ENCODE measurements at regions not wholly inside any gene's neighbourhood (a gene's known extent, or its start where the extent isn't known, plus 50 kb on each side); places are given as distances from the start of the nearest gene placed in this dataset.

- no peaks in the 10 kb centered on the region for H3K27me3 ChIP-seq
- DNase-seq (ENCODE audit: low spot score) = no peak
- H3K9me3 ChIP-seq = no peaks in the 10 kb centered on the region
- no peak overlapping the region for H3K27ac ChIP-seq
- H3K36me3 ChIP-seq = no peaks in the 10 kb centered on the region
- TF ChIP-seq CTCF (IDR thresholded peaks at IDR 0.05) = no peak
- no peaks in the 10 kb centered on the region for H3K4me1 ChIP-seq
- no peak overlapping the region for H3K4me3 ChIP-seq
These were observed 280.4 kb downstream of the AEBP2 start for GRCh38 chr12:19719672-19720071.

- no peaks in the 10 kb centered on the region for H3K4me1 ChIP-seq
- DNase-seq (ENCODE audit: low spot score) = no peak
- TF ChIP-seq CTCF (IDR thresholded peaks at IDR 0.05) = no peak
- H3K27ac ChIP-seq = no peak overlapping the region
- no peaks in the 10 kb centered on the region for H3K9me3 ChIP-seq
- no peaks in the 10 kb centered on the region for H3K36me3 ChIP-seq
- no peaks in the 10 kb centered on the region for H3K27me3 ChIP-seq
- H3K4me3 ChIP-seq = no peak overlapping the region
These were observed 286.8 kb downstream of the AEBP2 start for GRCh38 chr12:19726122-19726521.

GRCh38 chr12:19726592-19726991 is 287.3 kb downstream of the AEBP2 start:
- Histone ChIP-seq H3K27ac (no peak overlapping the region), H3K36me3 (no peaks in the 10 kb centered on the region), H3K4me3 (no peak overlapping the region), H3K4me1 (no peaks in the 10 kb centered on the region), H3K9me3 (no peaks in the 10 kb centered on the region), H3K27me3 (no peaks in the 10 kb centered on the region)
- TF ChIP-seq CTCF (IDR thresholded peaks at IDR 0.05) = no peak
- DNase-seq (ENCODE audit: low spot score) = no peak

- no peaks in the 10 kb centered on the region for H3K36me3 ChIP-seq
- DNase-seq (ENCODE audit: low spot score) = no peak
- no peaks in the 10 kb centered on the region for H3K9me3 ChIP-seq
- H3K27ac ChIP-seq = no peak overlapping the region
- no peak overlapping the region for H3K4me3 ChIP-seq
- TF ChIP-seq CTCF (IDR thresholded peaks at IDR 0.05) = no peak
- H3K4me1 ChIP-seq = peaks cover 0 to 15% of the 10 kb centered on the region in 2 donors
- no peaks in the 10 kb centered on the region for H3K27me3 ChIP-seq
These were observed 297.7 kb downstream of the AEBP2 start for GRCh38 chr12:19737019-19737418.

- DNase-seq (ENCODE audit: low spot score) = no peak
- Histone ChIP-seq H3K4me1 (peaks cover 0 to 16% of the 10 kb centered on the region in 2 donors), H3K27me3 (no peaks in the 10 kb centered on the region), H3K4me3 (no peak overlapping the region), H3K9me3 (no peaks in the 10 kb centered on the region), H3K36me3 (no peaks in the 10 kb centered on the region), H3K27ac (no peak overlapping the region)
- TF ChIP-seq CTCF (IDR thresholded peaks at IDR 0.05) = peak; percentile 36 to 79
These were observed 300.0 kb downstream of the AEBP2 start for GRCh38 chr12:19739195-19739776.

- H3K4me1 ChIP-seq = peaks cover 0 to 23% of the 10 kb centered on the region in 2 donors
- H3K27me3 ChIP-seq = no peaks in the 10 kb centered on the region
- no peak for TF ChIP-seq CTCF (IDR thresholded peaks at IDR 0.05)
- no peaks in the 10 kb centered on the region for H3K9me3 ChIP-seq
- peak overlapping the region; percentile 45 to 72 for H3K27ac ChIP-seq
- H3K4me3 ChIP-seq = no peak overlapping the region
- H3K36me3 ChIP-seq = no peaks in the 10 kb centered on the region
- no peak for DNase-seq (ENCODE audit: low spot score)
These were observed 301.3 kb downstream of the AEBP2 start for GRCh38 chr12:19740472-19741131.
